ENCODE measurements at regions not wholly inside any gene's neighbourhood (a gene's known extent, or its start where the extent isn't known, plus 50 kb on each side); places are given as distances from the start of the nearest gene placed in this dataset.

DNA sequence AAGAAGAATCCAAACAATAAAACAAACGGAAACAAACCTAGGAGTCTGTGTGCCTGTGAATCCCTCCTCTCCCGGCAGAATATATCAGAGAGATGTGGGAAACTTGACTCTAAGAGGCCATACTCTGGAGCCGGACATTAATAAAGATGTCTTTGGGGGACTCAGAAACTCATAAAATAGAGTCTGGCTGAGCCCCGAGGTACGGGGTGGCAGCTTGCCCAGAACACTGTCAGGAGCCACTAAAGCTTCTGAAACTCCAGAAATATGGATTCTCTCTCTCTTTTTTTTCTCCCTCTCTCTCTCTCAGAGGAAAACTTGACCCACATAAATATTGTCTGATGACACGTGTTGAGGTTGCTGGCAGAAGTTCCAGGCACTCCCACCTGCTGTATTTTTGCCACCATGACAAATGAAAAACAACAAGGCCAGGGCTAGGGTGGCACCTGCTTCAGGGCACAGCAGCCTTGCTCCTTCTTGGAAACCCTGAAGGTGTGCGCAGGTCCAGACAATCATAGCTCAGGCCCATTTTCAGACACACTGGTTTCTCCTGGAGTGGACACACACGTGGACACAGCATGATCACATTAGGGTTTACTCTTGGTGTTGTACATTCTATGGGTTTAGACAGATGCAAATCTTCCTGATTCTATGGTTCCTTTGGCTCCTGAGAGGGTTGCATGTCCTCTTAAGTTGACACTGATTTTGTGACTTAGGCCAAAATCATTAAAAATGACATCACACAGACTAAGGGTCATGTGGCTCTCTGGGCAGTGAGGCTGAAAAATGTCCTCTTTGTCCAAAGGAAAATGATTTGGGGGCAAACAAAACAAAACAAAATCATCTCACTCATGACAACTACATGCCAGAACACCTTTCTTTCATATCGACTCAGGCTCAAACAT, 282.6 kb upstream of the IRX3 start:
- no peak for DNase-seq

DNA sequence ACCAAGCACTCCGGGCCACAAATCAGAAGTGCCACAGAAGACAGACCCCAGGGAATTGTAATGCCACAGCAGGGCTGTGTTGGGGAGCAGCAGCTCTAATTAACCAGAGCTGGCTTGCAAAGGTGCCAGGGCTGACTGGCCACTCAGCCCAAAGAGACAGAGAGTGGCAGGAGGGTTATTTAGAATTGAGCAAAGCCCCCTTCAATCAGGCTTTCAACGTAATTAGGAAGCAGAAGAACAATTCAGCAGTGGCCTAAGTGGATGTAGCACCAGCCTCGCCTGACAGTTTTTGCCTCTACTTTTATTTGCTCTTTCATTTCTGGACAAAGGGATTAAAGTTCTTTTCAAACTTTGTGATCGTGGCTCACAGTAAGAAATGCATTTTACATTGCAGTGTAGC, 278.3 kb upstream of the IRX3 start:
- no peak for DNase-seq

DNA sequence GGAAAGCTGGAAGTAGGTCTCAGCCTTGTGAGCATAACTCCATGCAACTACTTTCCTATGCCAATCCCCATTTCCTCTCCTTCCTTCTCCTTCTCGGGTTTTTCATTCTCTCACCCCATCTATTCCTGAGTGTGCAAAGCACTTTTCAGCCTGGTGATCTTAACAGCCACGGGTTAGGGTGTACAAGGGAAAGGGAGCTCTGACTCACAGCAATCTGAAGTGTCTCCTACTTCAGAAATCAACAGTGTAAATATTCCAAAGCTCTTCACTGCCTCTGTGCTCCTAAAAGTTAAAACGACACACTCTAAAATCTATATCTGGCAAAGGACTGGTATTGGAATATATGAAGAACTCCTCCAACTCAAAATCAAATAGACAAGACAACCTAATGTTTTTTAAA, 268.0 kb upstream of the IRX3 start:
- DNase-seq, result no peak

DNA sequence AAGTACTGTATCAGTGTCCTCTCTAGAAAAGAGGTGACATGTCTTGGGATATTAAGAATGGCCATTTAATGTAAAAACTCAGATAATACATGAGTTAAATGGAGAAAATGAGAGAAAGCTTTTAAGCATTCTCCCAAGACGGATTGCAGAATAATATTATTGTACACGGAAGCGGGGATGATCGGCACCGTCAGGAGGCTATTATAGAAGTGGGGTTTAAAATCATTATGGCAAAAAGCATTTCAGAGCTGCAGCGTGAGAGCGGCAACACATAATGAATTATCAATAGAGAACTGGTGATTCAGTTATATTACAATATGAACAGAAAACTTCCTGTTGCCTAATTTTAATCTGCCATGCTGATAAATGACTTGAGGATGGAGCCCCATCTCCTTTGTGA, 261.7 kb upstream of the IRX3 start:
- no peak for DNase-seq

DNA sequence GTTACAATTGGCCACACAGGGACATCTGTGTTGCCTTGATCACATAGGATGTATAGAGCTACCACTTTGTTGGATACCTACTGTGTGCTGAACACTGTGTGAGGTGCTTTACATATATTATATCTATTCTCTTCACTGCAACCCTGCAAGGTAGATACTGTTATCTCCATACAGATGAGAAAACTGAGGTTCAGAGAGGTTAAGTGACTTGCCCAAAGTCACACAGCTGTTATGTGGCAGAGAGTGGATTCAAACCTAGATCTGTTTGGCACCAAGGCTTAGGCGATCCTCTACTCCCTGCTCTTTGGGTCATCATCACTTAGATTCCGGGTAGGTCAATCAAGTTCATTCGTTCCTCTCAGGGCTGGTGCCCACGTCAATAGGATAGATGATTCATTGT, 260.5 kb upstream of the IRX3 start:
- DNase-seq, result no peak

DNA sequence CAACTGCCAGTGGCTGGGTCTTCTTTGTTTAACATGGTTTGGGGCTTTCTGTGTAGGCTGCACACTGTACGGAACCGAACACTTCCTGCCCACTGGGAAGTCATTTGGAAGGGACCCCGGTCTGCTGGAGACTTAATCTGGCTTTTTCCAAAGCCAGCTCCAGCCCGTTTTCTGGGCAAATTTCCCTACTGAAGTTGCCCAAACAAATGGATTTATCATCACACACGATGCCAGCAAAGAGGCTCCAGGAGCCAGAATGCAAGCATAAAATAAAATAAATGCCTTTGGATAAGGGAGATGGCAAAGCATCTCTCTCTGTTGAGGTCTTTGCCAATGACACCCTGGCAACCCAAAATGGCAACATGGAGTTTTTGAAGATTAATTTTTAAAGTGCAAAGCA, 259.9 kb upstream of the IRX3 start:
- no peak for DNase-seq

DNA sequence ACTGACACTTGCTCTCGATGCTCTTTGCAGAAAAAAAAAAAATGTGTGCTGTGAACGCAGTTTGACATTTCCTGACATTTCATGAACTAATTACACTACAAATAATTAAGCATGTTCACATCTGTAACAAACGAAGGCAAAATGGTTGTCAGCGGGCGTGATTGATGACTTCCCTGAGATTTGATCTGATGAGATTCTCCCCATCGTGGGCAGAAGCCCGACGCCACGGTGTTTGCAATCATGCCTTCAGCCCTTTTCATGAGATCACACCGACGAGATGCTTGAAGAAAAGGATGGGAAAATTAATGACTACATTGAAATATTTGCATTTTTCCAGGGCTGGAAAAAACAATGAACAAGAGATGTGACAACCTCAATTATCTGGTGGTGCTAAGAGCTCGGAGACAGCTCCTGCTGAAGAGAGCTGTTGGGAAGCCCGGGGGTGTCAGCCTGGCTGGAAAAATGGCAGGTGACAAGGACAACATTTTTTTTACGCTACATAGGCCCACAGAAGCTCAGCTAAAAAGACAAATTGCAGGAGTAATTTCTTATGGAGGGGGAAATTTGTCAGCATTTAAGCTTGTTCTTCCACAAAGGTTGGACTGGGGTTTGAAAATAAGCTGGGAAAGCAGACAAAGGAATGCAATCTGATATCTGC, 259.4 kb upstream of the IRX3 start:
- DNase-seq, result no peak

DNA sequence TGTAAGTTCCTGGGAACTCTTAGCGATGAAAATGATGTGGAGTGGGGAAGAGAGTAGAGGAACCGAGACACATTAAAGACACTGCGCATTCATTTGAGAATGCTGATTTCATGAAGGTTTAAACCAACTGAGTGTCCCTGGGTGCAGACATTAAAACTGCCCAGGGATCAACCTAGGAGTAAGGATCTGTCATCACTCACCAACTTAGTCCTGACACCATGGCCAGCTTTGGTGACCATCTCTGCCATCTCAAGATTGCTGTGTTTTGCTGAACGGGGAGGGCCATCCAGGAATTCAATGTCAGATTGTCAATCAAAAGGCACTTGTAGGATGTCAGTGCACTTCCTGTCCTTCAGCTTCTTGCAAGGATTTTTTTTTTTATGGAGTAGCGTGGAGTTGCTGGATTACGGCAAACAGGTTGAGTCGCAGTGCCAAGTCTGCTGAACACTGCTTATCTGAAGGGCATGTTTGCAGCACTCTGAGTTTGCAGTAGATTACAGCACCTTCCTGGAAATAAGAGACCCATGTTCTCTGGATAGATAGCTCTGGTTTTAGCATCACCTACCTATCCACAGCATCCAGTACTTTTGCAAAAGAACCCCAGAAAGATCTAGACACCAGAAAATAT, 258.1 kb upstream of the IRX3 start:
- no peak for DNase-seq

DNA sequence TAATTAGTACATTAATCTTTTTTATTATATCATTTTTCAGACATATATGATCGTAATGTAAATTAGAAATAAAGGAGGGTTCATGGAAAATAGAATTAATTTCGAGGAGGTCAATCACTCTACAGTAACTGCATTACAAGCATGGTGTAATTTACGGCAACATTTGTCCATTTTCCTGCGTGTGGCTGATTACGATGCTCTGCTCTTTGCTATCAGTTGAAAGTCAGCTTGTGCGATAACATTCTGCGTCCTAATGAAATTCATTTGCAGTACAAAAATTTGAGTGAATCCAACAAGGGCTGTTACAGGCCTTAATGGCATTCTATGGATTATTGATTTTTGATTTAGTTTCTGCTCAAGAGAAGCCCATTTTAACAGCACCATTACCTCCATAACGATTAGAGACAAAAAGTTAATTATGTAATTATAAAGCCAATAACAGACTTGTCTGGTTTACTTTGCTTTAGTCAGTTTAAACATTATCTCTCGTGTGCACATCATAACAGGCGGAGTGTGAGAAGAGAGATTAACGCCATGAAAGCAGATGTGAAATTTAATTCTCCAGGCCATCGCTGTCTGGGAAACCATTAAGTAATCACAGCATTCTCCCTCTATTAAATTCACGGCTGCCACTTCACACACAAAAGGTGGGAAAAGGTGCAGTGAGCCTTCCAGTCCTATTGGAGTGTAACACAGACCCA, 256.4 kb upstream of the IRX3 start:
- no peak for DNase-seq

DNA sequence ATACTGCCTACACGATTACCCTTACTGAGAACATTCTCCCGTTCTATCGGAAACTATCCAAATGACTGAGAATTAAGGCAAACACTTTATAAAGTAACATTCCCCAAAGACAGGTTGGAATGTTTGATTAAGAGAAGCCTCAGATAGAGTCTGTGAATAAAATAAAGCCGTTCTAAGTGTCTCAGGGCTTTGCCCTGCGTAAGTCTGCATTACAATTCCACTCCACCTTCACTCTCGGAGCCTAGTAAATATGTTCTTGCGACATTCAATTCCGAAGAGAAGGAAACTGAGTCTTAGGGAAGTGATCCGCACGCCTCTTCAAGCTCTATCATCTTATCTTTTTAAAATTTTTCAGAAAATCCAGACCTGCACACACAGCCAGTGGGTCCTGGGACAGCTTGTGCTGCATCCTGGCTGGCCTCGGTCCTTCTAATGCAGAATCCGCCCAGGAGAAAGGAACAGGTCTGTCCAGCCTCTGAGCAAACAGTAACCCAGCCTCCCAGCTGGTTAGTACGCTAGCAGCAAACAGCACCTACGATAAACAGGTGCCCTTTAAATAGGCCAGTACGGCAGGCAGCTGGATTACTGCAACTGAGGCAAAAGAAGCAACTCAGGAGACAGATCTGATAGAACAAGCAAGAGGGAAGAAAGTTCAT, 254.1 kb upstream of the IRX3 start:
- DNase-seq, result no peak

DNA sequence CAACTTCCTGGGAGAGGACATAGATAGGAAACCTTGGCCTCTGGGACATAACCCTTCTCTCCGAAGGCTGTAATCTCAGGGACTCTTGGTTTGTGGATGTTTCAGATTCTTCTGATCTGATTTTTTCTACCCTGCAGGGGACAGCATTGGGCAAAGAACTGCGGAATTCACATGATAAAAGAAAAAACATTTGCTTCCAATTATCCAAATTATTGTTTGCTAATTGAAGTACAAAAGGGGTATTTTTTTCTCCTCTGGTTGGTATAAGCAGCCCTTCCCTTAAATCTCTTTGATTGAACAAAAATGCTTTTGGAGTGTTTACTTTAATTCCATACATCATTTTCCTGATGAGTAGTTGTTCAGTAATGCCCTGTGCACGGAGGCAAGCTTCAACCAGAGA, 251.7 kb upstream of the IRX3 start:
- DNase-seq, result no peak

DNA sequence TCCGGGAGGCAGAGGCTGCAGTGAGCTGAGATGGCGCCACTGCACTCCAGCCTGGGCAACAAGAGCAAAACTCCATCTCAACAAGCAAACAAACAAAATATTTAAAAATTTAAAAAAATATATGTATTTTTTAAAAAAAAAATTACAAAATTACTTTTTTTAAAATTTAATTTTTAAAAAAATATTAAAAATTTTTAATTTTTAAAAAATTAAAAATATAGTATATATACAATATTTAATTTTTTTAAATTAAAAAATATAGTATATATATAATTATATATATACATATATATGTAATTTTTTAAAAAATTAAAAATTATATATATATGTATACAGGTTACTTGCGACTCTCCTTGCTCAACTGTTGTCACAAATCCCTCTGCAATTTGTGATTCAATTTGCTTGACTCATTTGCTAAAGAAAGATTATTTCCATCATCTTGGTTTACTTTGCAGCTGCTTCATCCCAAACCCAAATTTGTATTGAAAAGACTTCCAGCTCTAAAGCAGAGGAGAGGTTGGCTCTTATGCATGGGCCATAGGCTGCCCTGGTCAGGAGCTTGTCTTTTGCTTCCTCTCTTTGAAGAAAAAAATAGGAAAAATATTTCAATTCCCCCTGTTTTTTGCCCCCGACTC, 247.4 kb upstream of the IRX3 start:
- no peak for DNase-seq

DNA sequence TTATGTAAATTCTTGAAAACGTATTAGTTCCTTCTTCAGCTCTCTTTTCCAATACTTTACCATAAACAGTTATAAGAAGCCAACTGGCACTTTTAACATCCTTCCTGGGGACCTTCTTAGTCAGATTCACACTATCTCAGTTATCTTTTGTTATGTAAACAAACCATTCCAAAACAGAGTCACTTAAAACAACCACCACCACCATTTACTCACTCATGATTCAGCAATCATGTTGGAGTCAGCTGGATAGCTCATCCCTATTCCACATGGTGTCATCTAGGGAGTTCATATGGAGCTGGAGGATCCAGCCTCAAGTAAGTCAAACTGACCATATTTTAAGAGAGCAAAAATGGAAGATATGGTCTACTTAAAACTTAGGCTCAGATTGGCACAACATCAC, 240.3 kb upstream of the IRX3 start:
- no peak for DNase-seq

DNA sequence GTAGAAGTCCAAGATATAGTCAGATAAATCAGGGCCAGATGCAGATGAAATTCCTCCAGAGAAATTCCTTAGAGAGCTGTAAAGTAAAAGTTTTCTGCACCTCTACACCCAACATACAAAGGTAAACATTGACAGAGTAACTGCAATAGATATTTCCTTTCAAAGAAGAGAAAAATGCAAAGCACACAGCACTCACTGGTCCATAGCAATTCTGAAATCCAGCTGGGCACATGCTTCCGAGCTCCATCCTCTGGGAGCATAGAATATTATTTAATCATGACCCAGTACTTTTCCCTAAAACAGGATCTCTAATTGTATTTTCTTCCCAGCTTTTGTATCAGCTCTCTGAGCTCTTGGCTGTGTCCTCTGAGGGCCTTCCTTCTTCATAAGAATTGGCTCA, 239.5 kb upstream of the IRX3 start:
- DNase-seq, result no peak

DNA sequence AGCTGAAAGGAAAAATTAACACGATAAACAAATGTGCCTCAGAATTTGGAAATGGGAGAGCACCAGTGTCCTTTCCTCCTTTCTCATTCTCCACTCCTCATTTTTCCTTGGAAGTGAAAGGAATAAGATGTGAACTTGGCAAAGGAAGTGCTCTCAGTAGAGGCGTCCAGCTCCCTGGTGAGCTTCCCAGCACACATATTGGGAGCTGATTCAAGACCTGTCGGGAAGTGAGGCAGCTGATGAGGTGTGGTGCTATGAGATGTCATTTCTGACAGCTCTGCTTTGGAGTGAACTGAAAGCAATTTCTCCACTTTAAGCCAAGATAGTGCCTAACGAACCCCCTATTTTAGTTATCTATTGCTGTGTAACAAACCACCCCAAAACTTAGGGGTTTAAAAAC, 238.5 kb upstream of the IRX3 start:
- no peak for DNase-seq

DNA sequence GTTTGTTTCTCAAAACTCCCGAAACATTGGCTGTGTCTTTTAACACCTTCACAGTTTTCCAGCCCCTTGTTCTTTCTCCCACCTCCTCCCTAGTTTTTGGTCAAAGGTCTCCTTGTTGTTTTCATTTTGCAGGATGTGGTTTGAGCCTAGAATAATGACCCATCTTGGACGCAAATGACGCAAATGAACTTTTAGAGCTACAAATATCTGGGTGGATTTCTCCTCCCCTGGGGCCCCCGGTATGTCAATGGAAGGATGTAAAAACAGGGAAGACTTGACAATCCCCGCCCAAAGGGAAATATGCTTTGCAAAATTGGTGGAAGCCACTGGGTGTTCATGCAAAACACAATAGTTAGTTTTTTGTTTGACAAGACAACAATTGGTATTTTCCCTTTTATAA, 236.0 kb upstream of the IRX3 start:
- DNase-seq, result no peak

DNA sequence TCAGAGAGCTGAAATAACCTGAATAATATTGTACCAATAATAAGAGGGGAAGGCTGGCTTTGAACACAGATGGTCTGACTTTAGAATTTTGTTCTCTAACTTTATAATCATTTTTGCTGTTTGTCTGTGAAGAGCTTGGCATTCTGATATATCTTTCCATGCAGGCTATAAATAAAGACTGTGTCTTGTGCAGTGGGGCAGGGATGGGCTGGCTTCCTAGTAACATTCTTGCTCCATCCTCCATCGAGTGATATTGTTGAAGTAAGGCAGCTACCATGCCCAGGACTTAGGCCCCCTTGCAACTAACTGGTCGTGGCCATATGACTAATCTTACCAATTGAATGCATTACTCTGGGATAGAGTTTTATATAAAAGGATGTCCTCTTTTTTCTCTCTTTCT, 234.7 kb upstream of the IRX3 start:
- DNase-seq, result no peak

DNA sequence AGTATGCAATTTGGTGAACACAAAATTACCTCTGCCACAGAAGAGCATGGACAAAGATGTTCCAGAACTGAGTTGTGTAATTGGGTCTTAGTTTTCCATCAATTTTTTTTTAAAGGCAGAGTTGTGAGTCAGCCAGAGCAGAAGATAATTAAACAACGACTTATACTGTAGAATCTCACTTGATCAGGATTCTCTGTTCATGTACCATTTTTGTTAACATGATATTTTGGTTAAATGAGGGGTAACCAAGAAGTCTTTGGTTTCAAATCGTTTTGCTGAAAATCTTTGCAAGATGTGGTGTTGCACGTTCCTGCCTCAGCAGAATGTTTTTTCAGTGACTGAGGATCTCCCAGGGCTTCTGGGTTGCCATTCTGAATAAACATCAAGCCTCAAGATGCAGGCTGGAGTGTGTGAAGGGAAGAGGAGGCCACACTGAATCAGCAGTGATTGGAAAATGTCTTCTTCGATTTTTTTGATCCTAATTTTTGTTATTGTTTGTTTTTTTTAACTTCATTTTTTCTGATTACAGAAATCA, 232.6 kb upstream of the IRX3 start:
- no peak for DNase-seq

DNA sequence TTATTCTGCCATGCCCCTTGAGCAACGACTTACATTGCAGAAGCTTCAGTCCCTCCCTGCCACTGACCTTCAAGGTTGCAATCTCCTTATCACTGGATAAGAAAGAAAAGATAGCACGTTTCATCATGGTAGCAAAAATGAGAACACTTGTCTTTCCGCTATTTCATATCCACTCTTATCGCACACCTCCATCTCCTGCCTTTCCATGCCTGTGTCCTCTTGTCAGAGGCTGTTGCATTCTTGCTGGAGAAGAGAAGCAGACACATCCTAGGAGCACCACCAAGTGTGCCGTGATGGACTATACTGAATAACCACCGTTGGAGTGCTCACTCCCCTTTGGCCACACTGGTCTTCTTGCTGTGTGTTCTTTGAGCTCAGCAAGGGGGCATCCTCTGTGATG, 230.6 kb upstream of the IRX3 start:
- DNase-seq, result no peak

DNA sequence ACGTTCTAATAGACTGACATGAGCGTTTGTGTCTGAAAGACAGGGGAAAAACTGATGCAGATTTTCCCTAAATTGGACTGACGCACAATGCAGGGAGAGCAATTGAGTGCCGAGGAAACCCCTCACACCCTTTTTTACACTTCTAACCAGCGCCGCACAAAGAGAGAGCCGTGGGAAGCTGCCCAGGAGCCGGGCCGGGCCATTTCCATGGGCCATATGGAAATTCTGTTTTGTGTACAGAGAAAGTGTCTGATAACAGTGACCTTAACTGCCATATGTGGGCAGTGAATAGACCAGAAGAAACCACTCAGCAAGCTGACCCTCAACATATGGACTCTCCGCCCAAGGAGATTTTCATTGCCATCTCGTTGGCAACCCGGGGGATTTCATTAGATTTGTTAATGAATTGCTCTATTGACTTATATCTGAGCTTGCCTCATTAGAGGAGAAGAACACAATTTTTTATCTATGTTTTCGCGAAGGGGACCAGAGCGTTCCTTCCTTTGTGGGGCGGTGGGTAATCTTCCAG, 225.9 kb upstream of the IRX3 start:
- DNase-seq, result no peak

DNA sequence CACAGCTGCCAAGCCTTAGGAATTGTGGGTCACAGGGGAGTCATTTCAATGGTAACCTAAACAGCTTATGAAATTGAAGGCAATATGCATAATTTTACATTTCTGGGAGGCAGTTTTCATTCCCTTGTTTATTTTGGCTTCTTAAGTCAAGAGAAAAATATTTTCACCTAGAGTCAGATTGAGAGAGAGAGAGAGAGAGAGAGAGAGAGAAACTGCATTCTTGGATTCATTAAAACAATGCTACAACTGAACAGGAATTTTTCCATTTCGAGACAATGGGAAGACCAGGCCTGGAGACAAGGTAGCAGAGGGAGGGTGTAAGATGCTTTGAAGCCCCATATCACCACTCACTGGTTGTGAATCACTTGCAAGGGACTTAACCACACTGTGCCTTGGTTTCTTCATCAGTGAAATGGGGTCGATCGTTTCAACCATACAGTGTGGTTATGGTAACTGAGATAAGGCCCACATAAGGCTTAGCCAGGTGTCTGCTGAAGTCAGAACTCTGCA, 224.7 kb upstream of the IRX3 start:
- DNase-seq, result no peak

All from hematopoietic multipotent progenitor cell treated with erythropoietin and hydrocortisone succinate and interleukin-3 and kit ligand, for 6 days (in vitro differentiated cells).